PC-9 (cell line): ENCODE measurements at regions not wholly inside any gene's neighbourhood (a gene's known extent, or its start where the extent isn't known, plus 50 kb on each side); places are given as distances from the start of the nearest gene placed in this dataset.

Source experiments
- CTCF ChIP-seq: fragments of 200-600 bp; sonication (generic); conservative IDR thresholded peaks from 2 replicates; pipeline ENCODE4 v1.6.1; 2017; ENCODE audit warnings: mixed run types, antibody characterized with exemption, mild to moderate bottlenecking, moderate library complexity
- EZH2 ChIP-seq: fragments of 200-600 bp; sonication (generic); IDR thresholded peaks from 2 replicates; pipeline ENCODE4 v1.8.0; 2017; ENCODE audit warnings: antibody characterized with exemption, low read depth

- TF ChIP-seq CTCF (no peak), EZH2 (no peak)
These were observed 221.5 kb upstream of the FAM241A start for GRCh38 chr4:111923786-111924185.
